ENCODE measurements at regions not wholly inside any gene's neighbourhood (a gene's known extent, or its start where the extent isn't known, plus 50 kb on each side); places are given as distances from the start of the nearest gene placed in this dataset.

- DNase-seq (ENCODE audit: low spot score) = no peak
These were observed 382.3 kb downstream of the SIPA1L2 start for GRCh38 chr1:232247669-232248068.

GRCh38 chr1:232244426-232244825 lies 385.5 kb downstream of the SIPA1L2 start:
- DNase-seq (ENCODE audit: low spot score) = no peak

GRCh38 chr1:232239998-232240397 lies 389.9 kb downstream of the SIPA1L2 start:
- no peak for DNase-seq (ENCODE audit: low spot score)

- DNase-seq (ENCODE audit: low spot score) = no peak
These were observed 390.4 kb downstream of the SIPA1L2 start for GRCh38 chr1:232239522-232239921.

GRCh38 chr1:232238009-232238408 lies 391.9 kb downstream of the SIPA1L2 start:
- DNase-seq (ENCODE audit: low spot score) = no peak

- no peak for DNase-seq (ENCODE audit: low spot score)
These were observed 402.6 kb downstream of the SIPA1L2 start for GRCh38 chr1:232227306-232227705.

GRCh38 chr1:232226197-232226712 lies 403.7 kb downstream of the SIPA1L2 start:
- no peak for DNase-seq (ENCODE audit: low spot score)

GRCh38 chr1:232225336-232226131 lies 404.4 kb downstream of the SIPA1L2 start:
- DNase-seq (ENCODE audit: low spot score) = no peak

- DNase-seq (ENCODE audit: low spot score) = no peak
These were observed 406.0 kb downstream of the SIPA1L2 start for GRCh38 chr1:232223887-232224286.

- DNase-seq (ENCODE audit: low spot score) = no peak
These were observed 406.7 kb downstream of the SIPA1L2 start for GRCh38 chr1:232223183-232223708.

GRCh38 chr1:232222614-232223013 lies 407.3 kb downstream of the SIPA1L2 start:
- DNase-seq (ENCODE audit: low spot score) = no peak

GRCh38 chr1:232221802-232222499 lies 408.0 kb downstream of the SIPA1L2 start:
- DNase-seq (ENCODE audit: low spot score) = no peak

GRCh38 chr1:232218955-232219865 lies 410.7 kb downstream of the SIPA1L2 start:
- no peak for DNase-seq (ENCODE audit: low spot score)

- no peak for DNase-seq (ENCODE audit: low spot score)
These were observed 416.0 kb downstream of the SIPA1L2 start for GRCh38 chr1:232213928-232214327.

GRCh38 chr1:232212253-232212652 lies 417.7 kb downstream of the SIPA1L2 start:
- no peak for DNase-seq (ENCODE audit: low spot score)

GRCh38 chr1:232211149-232211548 lies 418.8 kb downstream of the SIPA1L2 start:
- no peak for DNase-seq (ENCODE audit: low spot score)

- no peak for DNase-seq (ENCODE audit: low spot score)
These were observed 420.6 kb downstream of the SIPA1L2 start for GRCh38 chr1:232209357-232209756.

GRCh38 chr1:232207073-232207866 lies 422.7 kb downstream of the SIPA1L2 start:
- DNase-seq (ENCODE audit: low spot score) = no peak

- no peak for DNase-seq (ENCODE audit: low spot score)
These were observed 425.7 kb downstream of the SIPA1L2 start for GRCh38 chr1:232204269-232204668.

GRCh38 chr1:232201024-232201423 lies 428.9 kb downstream of the SIPA1L2 start:
- DNase-seq (ENCODE audit: low spot score) = no peak

GRCh38 chr1:232196042-232196441 lies 433.9 kb downstream of the SIPA1L2 start:
- no peak for DNase-seq (ENCODE audit: low spot score)

All from pons (tissue), 1 donor.